Neural progenitor cell (in vitro differentiated cells): ENCODE measurements at regions not wholly inside any gene's neighbourhood (a gene's known extent, or its start where the extent isn't known, plus 50 kb on each side); places are given as distances from the start of the nearest gene placed in this dataset.

Experiments
- DNase-seq: peaks from one replicate; pipeline ENCODE4 v3.0.0-alpha.2; 2016; ENCODE audit warnings: low spot score
- H2AFZ ChIP-seq: fragments of 200-600 bp; sonication (generic); replicated peaks from 2 replicates; pipeline ENCODE4 v1.6.1; 2016; ENCODE audit warnings: antibody characterized with exemption
- H3F3A ChIP-seq: fragments of 200-600 bp; sonication (generic); 2 replicates; pipeline ENCODE4 v1.6.1; 2016; ENCODE audit warnings: antibody characterized with exemption, low read depth
- H3K27ac ChIP-seq: fragments of 200-600 bp; sonication (generic); 2 replicates; pipeline ENCODE4 v1.5.1; 2016; ENCODE audit warnings: mild to moderate bottlenecking
- H3K27me3 ChIP-seq: fragments of 200-600 bp; sonication (generic); 2 replicates; pipeline ENCODE4 v1.6.1; 2016; ENCODE audit warnings: mild to moderate bottlenecking, moderate library complexity
- H3K36me3 ChIP-seq: fragments of 200-600 bp; sonication (generic); 2 replicates; pipeline ENCODE4 v1.5.1; 2016
- H3K4me1 ChIP-seq: fragments of 200-600 bp; sonication (generic); 2 replicates; pipeline ENCODE4 v1.6.1; 2016; ENCODE audit warnings: mixed run types
- H3K4me2 ChIP-seq: fragments of 200-600 bp; sonication (generic); 2 replicates; pipeline ENCODE4 v1.6.1; 2016
- H3K4me3 ChIP-seq: fragments of 200-600 bp; sonication (generic); 2 replicates; pipeline ENCODE4 v1.5.1; 2016
- H3K79me2 ChIP-seq: fragments of 200-600 bp; sonication (generic); 2 replicates; pipeline ENCODE4 v1.6.1; 2016; ENCODE audit warnings: low read depth
- H3K9ac ChIP-seq: fragments of 200-600 bp; sonication (generic); 2 replicates; pipeline ENCODE4 v1.6.1; 2016
- H3K9me3 ChIP-seq: fragments of 200-600 bp; sonication (generic); 2 replicates; pipeline ENCODE4 v1.5.1; 2016; ENCODE audit warnings: low read depth
- H4K20me1 ChIP-seq: fragments of 200-600 bp; sonication (generic); 2 replicates; pipeline ENCODE4 v1.6.1; 2016; ENCODE audit warnings: low read depth
- H3K27ac Mint-ChIP-seq: 3 replicates; pipeline ENCODE4 v1.8.0; 2021; ENCODE audit warnings: mixed read lengths
- H3K27me3 Mint-ChIP-seq: 2 replicates; pipeline ENCODE4 v1.8.0; 2022; ENCODE audit warnings: low read depth, mild to moderate bottlenecking, inconsistent platforms, moderate library complexity, mixed read lengths; ENCODE audit not compliant: insufficient read depth
- H3K36me3 Mint-ChIP-seq: 3 replicates; pipeline ENCODE4 v1.8.0; 2021; ENCODE audit warnings: mixed read lengths
- H3K4me1 Mint-ChIP-seq: 3 replicates; pipeline ENCODE4 v1.8.0; 2021; ENCODE audit warnings: mixed read lengths
- H3K4me3 Mint-ChIP-seq: 3 replicates; pipeline ENCODE4 v1.8.0; 2021; ENCODE audit warnings: mild to moderate bottlenecking, moderate library complexity, mixed read lengths
- H3K9me3 Mint-ChIP-seq: 3 replicates; pipeline ENCODE4 v1.8.0; 2020; ENCODE audit warnings: mixed read lengths
- CTCF ChIP-seq: fragments of 200-600 bp; sonication (generic); IDR thresholded peaks from 2 replicates; pipeline ENCODE4 v1.5.1; 2017; ENCODE audit warnings: antibody characterized with exemption, mild to moderate bottlenecking
- EZH2 ChIP-seq: fragments of 200-600 bp; sonication (generic); IDR thresholded peaks from 2 replicates; pipeline ENCODE4 v1.6.1; 2017; ENCODE audit warnings: antibody characterized with exemption, mild to moderate bottlenecking, moderate library complexity
- EZH2phosphoT487 ChIP-seq: fragments of 200-600 bp; sonication (generic); IDR thresholded peaks from 2 replicates; pipeline ENCODE4 v1.6.1; 2017; ENCODE audit warnings: antibody characterized with exemption

DNA sequence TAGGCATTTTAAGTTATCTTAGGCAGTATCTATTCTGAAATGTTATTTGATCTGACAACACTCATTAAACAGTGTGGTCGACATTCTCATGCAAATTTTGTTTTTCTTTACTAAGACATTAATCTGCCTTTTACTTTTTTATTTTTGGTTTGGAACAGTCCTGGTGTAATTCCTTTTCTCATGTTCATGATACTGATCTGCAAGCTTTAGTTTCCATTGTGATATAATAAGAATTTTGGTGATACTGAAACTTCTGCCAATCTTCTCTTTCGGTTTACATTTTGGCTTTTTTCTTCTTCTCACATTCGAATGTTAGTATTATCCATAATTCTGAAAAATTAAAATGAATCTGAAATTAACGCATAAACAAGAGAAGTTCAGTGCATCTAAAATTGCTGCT, 281.9 kb upstream of the MTPN start:
- H3K36me3 ChIP-seq = peaks cover 6% of the 10 kb centered on the region
- H3F3A ChIP-seq = no peaks in the 10 kb centered on the region
- H3K27ac ChIP-seq = no peak overlapping the region
- H3K4me3 Mint-ChIP-seq = no peak overlapping the region
- no peak overlapping the region for H3K4me2 ChIP-seq
- H3K79me2 ChIP-seq = no peaks in the 10 kb centered on the region
- no peaks in the 10 kb centered on the region for H3K36me3 Mint-ChIP-seq
- H3K27me3 Mint-ChIP-seq = no peaks in the 10 kb centered on the region
- peaks cover 23% of the 10 kb centered on the region for H3K9me3 Mint-ChIP-seq
- no peaks in the 10 kb centered on the region for H3K4me1 Mint-ChIP-seq
- no peak overlapping the region for H3K9ac ChIP-seq
- DNase-seq = no peak
- TF ChIP-seq CTCF = no peak
- TF ChIP-seq EZH2 = no peak
- no peak for TF ChIP-seq EZH2phosphoT487
- H3K27me3 ChIP-seq = no peaks in the 10 kb centered on the region
- no peak overlapping the region for H3K27ac Mint-ChIP-seq
- H3K4me3 ChIP-seq = no peak overlapping the region
- no peaks in the 10 kb centered on the region for H3K4me1 ChIP-seq
- H2AFZ ChIP-seq = no peak overlapping the region
- no peaks in the 10 kb centered on the region for H4K20me1 ChIP-seq
- H3K9me3 ChIP-seq = peaks cover 4% of the 10 kb centered on the region

DNA sequence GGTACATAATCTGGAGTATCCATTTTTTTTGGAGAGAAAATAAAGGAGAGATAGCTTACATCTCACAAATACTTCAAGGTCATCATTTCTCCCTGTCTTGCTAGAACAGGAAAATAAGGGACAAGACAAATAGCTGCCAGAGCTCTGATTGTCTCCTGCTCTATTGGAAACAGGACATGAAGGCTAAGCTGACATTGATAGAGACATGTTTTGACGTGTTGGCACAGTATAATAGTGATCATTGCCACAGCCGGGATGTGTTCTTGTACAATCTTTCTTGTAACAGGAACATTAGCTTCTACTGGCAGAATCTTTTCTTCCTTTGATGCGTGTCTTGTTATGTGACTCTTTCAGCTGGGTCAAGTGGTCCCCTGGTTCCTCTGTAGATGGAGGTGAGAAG, 279.3 kb upstream of the MTPN start:
- Histone ChIP-seq H3F3A (no peaks in the 10 kb centered on the region), H3K4me3 (no peak overlapping the region), H3K9me3 (no peaks in the 10 kb centered on the region), H3K36me3 (peaks cover 6% of the 10 kb centered on the region), H3K4me1 (no peaks in the 10 kb centered on the region), H3K79me2 (no peaks in the 10 kb centered on the region), H3K27me3 (no peaks in the 10 kb centered on the region), H3K9ac (no peak overlapping the region), H4K20me1 (no peaks in the 10 kb centered on the region), H3K27ac (no peak overlapping the region), H3K4me2 (no peak overlapping the region), H2AFZ (no peak overlapping the region)
- H3K36me3 Mint-ChIP-seq = no peaks in the 10 kb centered on the region
- H3K27ac Mint-ChIP-seq = no peak overlapping the region
- H3K9me3 Mint-ChIP-seq = peaks cover 7% of the 10 kb centered on the region
- DNase-seq = no peak
- TF ChIP-seq EZH2phosphoT487 = no peak
- TF ChIP-seq EZH2 = no peak
- no peak for TF ChIP-seq CTCF
- H3K27me3 Mint-ChIP-seq = no peaks in the 10 kb centered on the region
- H3K4me1 Mint-ChIP-seq = no peaks in the 10 kb centered on the region
- no peak overlapping the region for H3K4me3 Mint-ChIP-seq

GRCh38 chr7:136254148-136254547, 277.0 kb upstream of the MTPN start:
- Histone ChIP-seq H3K36me3 (peaks cover 2% of the 10 kb centered on the region), H3K9ac (no peak overlapping the region), H3K27me3 (no peaks in the 10 kb centered on the region), H3K4me1 (no peaks in the 10 kb centered on the region), H3F3A (no peaks in the 10 kb centered on the region), H3K4me3 (no peak overlapping the region), H3K4me2 (no peak overlapping the region), H4K20me1 (no peaks in the 10 kb centered on the region), H2AFZ (no peak overlapping the region), H3K9me3 (no peaks in the 10 kb centered on the region), H3K79me2 (no peaks in the 10 kb centered on the region), H3K27ac (no peak overlapping the region)
- Mint-ChIP-seq H3K36me3 (no peaks in the 10 kb centered on the region), H3K4me3 (no peak overlapping the region), H3K4me1 (no peaks in the 10 kb centered on the region), H3K9me3 (no peaks in the 10 kb centered on the region), H3K27me3 (no peaks in the 10 kb centered on the region), H3K27ac (no peak overlapping the region)
- DNase-seq = no peak
- TF ChIP-seq EZH2 (no peak), CTCF (no peak), EZH2phosphoT487 (no peak)

- H3K4me3 Mint-ChIP-seq = no peak overlapping the region
- Histone ChIP-seq H3K4me2 (no peak overlapping the region), H3K36me3 (no peaks in the 10 kb centered on the region), H3K79me2 (no peaks in the 10 kb centered on the region), H3K4me3 (no peak overlapping the region), H3K27me3 (no peaks in the 10 kb centered on the region), H3F3A (no peaks in the 10 kb centered on the region), H3K9ac (no peak overlapping the region), H3K27ac (no peak overlapping the region), H2AFZ (no peak overlapping the region), H4K20me1 (no peaks in the 10 kb centered on the region), H3K9me3 (no peaks in the 10 kb centered on the region), H3K4me1 (no peaks in the 10 kb centered on the region)
- TF ChIP-seq EZH2phosphoT487 (no peak), EZH2 (no peak), CTCF (no peak)
- peaks cover 2% of the 10 kb centered on the region for H3K27me3 Mint-ChIP-seq
- H3K4me1 Mint-ChIP-seq = no peaks in the 10 kb centered on the region
- H3K36me3 Mint-ChIP-seq = no peaks in the 10 kb centered on the region
- no peak overlapping the region for H3K27ac Mint-ChIP-seq
- no peaks in the 10 kb centered on the region for H3K9me3 Mint-ChIP-seq
- DNase-seq = no peak
Observed at GRCh38 chr7:136251826-136252225, 274.7 kb upstream of the MTPN start.
